Stimulated activated CD4-positive, alpha-beta T cell treated with anti-CD3 and anti-CD28 coated beads, Interleukin-15, amount 100 ng/mL, for 24 hours (primary cell): ENCODE measurements at regions not wholly inside any gene's neighbourhood (a gene's known extent, or its start where the extent isn't known, plus 50 kb on each side); places are given as distances from the start of the nearest gene placed in this dataset.
"Not testable (repeated sequence)": the region's sequence is repeated elsewhere in the genome, so short reads cannot be mapped to it uniquely, and the experiment has no call there.

Experiments used
- DNase-seq: peaks from one replicate; pipeline ENCODE4 v3.0.0-alpha.2; 2020

GRCh38 chr1:244106837-244107493, 55.9 kb downstream of the ZBTB18 start:
- DNase-seq = no peak

GRCh38 chr1:244111027-244111426, 59.9 kb downstream of the ZBTB18 start:
- no peak for DNase-seq

- no peak for DNase-seq
Measured at GRCh38 chr1:244112041-244112440, 61.0 kb downstream of the ZBTB18 start.

GRCh38 chr1:244112636-244113035, 61.6 kb downstream of the ZBTB18 start:
- DNase-seq = no peak

GRCh38 chr1:244113532-244114320, 62.6 kb downstream of the ZBTB18 start:
- no peak for DNase-seq

- no peak for DNase-seq
Measured at GRCh38 chr1:244114892-244115291, 63.8 kb downstream of the ZBTB18 start.

GRCh38 chr1:244116946-244117345, 65.9 kb downstream of the ZBTB18 start:
- DNase-seq = no peak

GRCh38 chr1:244118109-244118761, 67.2 kb downstream of the ZBTB18 start:
- no peak for DNase-seq

- DNase-seq = no peak
Measured at GRCh38 chr1:244128591-244129383, 77.7 kb downstream of the ZBTB18 start.

GRCh38 chr1:244137276-244137675, 86.2 kb downstream of the ZBTB18 start:
- DNase-seq = no peak

GRCh38 chr1:244137725-244138124, 86.6 kb downstream of the ZBTB18 start:
- no peak for DNase-seq

- no peak for DNase-seq
Measured at GRCh38 chr1:244138399-244138798, 87.3 kb downstream of the ZBTB18 start.

GRCh38 chr1:244139655-244140054, 88.6 kb downstream of the ZBTB18 start:
- DNase-seq = no peak

GRCh38 chr1:244140420-244140819, 89.3 kb downstream of the ZBTB18 start:
- no peak for DNase-seq

GRCh38 chr1:244144053-244144452, 93.0 kb downstream of the ZBTB18 start:
- DNase-seq = no peak

- DNase-seq = no peak
Measured at GRCh38 chr1:244150071-244150470, 99.0 kb downstream of the ZBTB18 start.

- no peak for DNase-seq
Measured at GRCh38 chr1:244150665-244151064, 99.6 kb downstream of the ZBTB18 start.

GRCh38 chr1:244151537-244151936, 100.5 kb downstream of the ZBTB18 start:
- no peak for DNase-seq

- no peak for DNase-seq
Measured at GRCh38 chr1:244154508-244154871, 103.4 kb downstream of the ZBTB18 start.

- DNase-seq = no peak
Measured at GRCh38 chr1:244154872-244155531, 103.9 kb downstream of the ZBTB18 start.

- DNase-seq = no peak
Measured at GRCh38 chr1:244155661-244156060, 104.6 kb downstream of the ZBTB18 start.

- DNase-seq = not testable (repeated sequence)
Measured at GRCh38 chr1:244156617-244157016, 105.5 kb downstream of the ZBTB18 start.
